GM23248 (cell line): ENCODE measurements at regions not wholly inside any gene's neighbourhood (a gene's known extent, or its start where the extent isn't known, plus 50 kb on each side); places are given as distances from the start of the nearest gene placed in this dataset.
"Not testable (repeated sequence)": the region's sequence is repeated elsewhere in the genome, so short reads cannot be mapped to it uniquely, and the experiment has no call there.

Experiments
- DNase-seq: peaks from one replicate; pipeline ENCODE4 v3.0.0-alpha.2; 2015
- H2AFZ ChIP-seq: fragments of 200-600 bp; sonication (generic); 2 replicates; pipeline ENCODE4 v1.6.1; 2016; ENCODE audit warnings: antibody characterized with exemption
- H3F3A ChIP-seq: fragments of 200-600 bp; sonication (generic); 2 replicates; pipeline ENCODE4 v1.6.1; 2016; ENCODE audit warnings: mild to moderate bottlenecking, antibody characterized with exemption, mixed run types; ENCODE audit not compliant: insufficient read depth
- H3K27ac ChIP-seq: fragments of 200-600 bp; sonication (generic); 2 replicates; pipeline ENCODE4 v1.5.1; 2016; ENCODE audit warnings: mild to moderate bottlenecking
- H3K27me3 ChIP-seq: fragments of 200-600 bp; sonication (generic); replicated peaks from 2 replicates; pipeline ENCODE4 v1.6.1; 2016; ENCODE audit warnings: mild to moderate bottlenecking; ENCODE audit not compliant: insufficient read depth
- H3K36me3 ChIP-seq: fragments of 200-600 bp; sonication (generic); 2 replicates; pipeline ENCODE4 v1.6.1; 2016; ENCODE audit warnings: low read depth, mild to moderate bottlenecking
- H3K4me1 ChIP-seq: fragments of 200-600 bp; sonication (generic); 2 replicates; pipeline ENCODE4 v1.6.1; 2016; ENCODE audit warnings: mild to moderate bottlenecking; ENCODE audit not compliant: insufficient read depth
- H3K4me2 ChIP-seq: fragments of 200-600 bp; sonication (generic); one replicate; pipeline ENCODE4 v1.6.1; 2016; ENCODE audit warnings: mild to moderate bottlenecking; ENCODE audit not compliant: unreplicated experiment
- H3K4me3 ChIP-seq: fragments of 200-600 bp; sonication (generic); 2 replicates; pipeline ENCODE4 v1.5.1; 2016; ENCODE audit warnings: mild to moderate bottlenecking
- H3K79me2 ChIP-seq: fragments of 200-600 bp; sonication (generic); 2 replicates; pipeline ENCODE4 v1.6.1; 2016; ENCODE audit warnings: mild to moderate bottlenecking; ENCODE audit not compliant: insufficient read depth
- H3K9ac ChIP-seq: fragments of 200-600 bp; sonication (generic); 2 replicates; pipeline ENCODE4 v1.6.1; 2016; ENCODE audit warnings: mild to moderate bottlenecking
- H3K9me2 ChIP-seq: fragments of 200-600 bp; sonication (generic); 2 replicates; pipeline ENCODE4 v1.6.1; 2016; ENCODE audit warnings: mixed run types, mild to moderate bottlenecking, moderate library complexity; ENCODE audit not compliant: insufficient read depth
- H3K9me3 ChIP-seq: fragments of 200-600 bp; sonication (generic); one replicate; pipeline ENCODE4 v1.6.1; 2017; ENCODE audit warnings: low read depth
- H4K20me1 ChIP-seq: fragments of 200-600 bp; sonication (generic); 2 replicates; pipeline ENCODE4 v1.6.0; 2016; ENCODE audit not compliant: insufficient read depth
- EZH2 ChIP-seq: fragments of 200-600 bp; sonication (generic); IDR thresholded peaks from 2 replicates; pipeline ENCODE4 v1.6.1; 2018; ENCODE audit warnings: antibody characterized with exemption, mild to moderate bottlenecking; ENCODE audit not compliant: insufficient read depth, poor library complexity, severe bottlenecking
- EZH2phosphoT487 ChIP-seq: fragments of 200-600 bp; sonication (generic); IDR thresholded peaks from 2 replicates; pipeline ENCODE4 v1.6.1; 2018; ENCODE audit warnings: antibody characterized with exemption, moderate library complexity, mild to moderate bottlenecking, low read depth; ENCODE audit not compliant: insufficient read depth
- WGBS, 2 experiments: methylation state at CpG; one replicate each; pipeline ENCODE4 v1.1.6; 2015 to 2017; ENCODE audit warnings: low lambda C conversion rate in 2 of 2, low coverage in 1 of 2; ENCODE audit errors: missing lambda C conversion rate in 2 of 2; 5-methylcytosine and 5-hydroxymethylcytosine counted together
- in situ Hi-C: fragments of 300-500 bp; cut with MboI; formaldehyde crosslinking; loops from 2 replicates; pipeline ENCODE4 v1.15.0; 2020

DNA sequence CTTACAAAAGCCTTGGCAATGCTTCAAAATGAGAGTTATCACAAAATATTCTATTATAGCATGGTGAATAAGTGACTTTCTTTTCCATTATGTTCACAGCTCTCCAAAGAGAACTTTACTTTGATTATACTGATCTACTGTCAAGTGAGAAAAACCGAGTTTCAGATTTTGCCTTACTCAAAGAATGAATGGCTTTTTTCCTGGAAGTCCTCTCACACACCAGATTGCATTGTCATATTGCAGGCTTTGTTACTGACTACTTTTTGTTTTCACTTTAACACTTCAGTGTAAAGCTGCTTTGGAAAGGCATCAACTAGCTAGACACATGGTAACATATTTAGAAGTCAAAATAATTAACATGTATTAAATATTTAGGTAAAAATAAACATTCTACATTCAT, 765.2 kb upstream of the NUDT12 start:
- in situ Hi-C loops = no loop called here
- no peak for DNase-seq
- 0% methylated on average over 1 of the region's 1 CpG for WGBS, 2 experiments

DNA sequence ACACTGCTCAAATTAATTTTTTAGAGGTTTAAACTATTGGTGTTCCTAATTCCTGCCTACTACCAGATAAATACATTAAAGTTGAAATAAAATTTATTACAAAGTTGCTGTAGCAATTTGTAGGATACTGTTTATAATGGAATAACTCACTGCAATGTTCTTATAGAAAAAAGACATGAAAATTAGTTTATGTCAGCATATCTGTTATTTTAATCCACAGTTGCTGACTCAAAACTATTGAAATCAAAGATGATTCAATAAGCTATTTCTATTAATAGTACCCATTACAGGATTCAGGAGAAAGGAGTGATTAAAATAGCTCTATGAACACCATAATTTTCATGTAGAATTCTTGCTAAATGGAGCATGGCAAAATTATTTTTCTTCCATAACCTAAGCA, 764.4 kb upstream of the NUDT12 start:
- Histone ChIP-seq H3K4me3 (no peak overlapping the region), H3K79me2 (no peaks in the 10 kb centered on the region), H2AFZ (no peak overlapping the region), H3K4me2 (no peak overlapping the region), H3K9me2 (no peaks in the 10 kb centered on the region), H3K9ac (no peak overlapping the region), H3K36me3 (no peaks in the 10 kb centered on the region), H3K9me3 (no peaks in the 10 kb centered on the region), H3K4me1 (no peaks in the 10 kb centered on the region), H3K27ac (no peak overlapping the region), H4K20me1 (no peaks in the 10 kb centered on the region), H3K27me3 (no peaks in the 10 kb centered on the region), H3F3A (no peaks in the 10 kb centered on the region)
- no peak for DNase-seq
- no peak for TF ChIP-seq EZH2
- TF ChIP-seq EZH2phosphoT487 = no peak
- in situ Hi-C loops = no loop called here

More for the DNA sequence above, 765.2 kb upstream of the NUDT12 start:
- Histone ChIP-seq H3K4me3 (no peak overlapping the region), H3K36me3 (no peaks in the 10 kb centered on the region), H3K9ac (no peak overlapping the region), H3K27me3 (no peaks in the 10 kb centered on the region), H2AFZ (no peak overlapping the region), H3K27ac (no peak overlapping the region), H3K79me2 (no peaks in the 10 kb centered on the region), H3F3A (no peaks in the 10 kb centered on the region), H3K9me3 (no peaks in the 10 kb centered on the region), H3K4me1 (no peaks in the 10 kb centered on the region), H3K4me2 (no peak overlapping the region), H3K9me2 (no peaks in the 10 kb centered on the region), H4K20me1 (no peaks in the 10 kb centered on the region)
- TF ChIP-seq EZH2 (no peak), EZH2phosphoT487 (no peak)

DNA sequence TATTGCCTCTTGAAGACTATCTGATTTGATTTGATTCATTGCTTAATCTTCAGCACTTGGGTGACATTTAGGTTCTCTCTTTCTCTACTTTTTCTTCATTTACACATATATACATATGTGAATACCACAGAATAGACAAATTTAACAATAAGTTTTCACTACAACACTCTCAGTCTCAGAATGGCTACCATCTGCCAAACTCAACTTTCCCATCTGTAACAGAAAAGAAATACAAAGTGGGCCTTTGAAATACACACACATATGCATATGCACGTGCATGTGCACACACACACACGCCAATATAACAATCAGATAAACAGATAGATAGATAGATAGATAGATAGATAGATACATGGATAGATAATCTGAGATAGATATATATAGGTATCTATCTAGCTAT, 762.8 kb upstream of the NUDT12 start:
- H3K9me2 ChIP-seq = no peaks in the 10 kb centered on the region
- no peaks in the 10 kb centered on the region for H3K4me1 ChIP-seq
- H3K79me2 ChIP-seq = no peaks in the 10 kb centered on the region
- in situ Hi-C loops = no loop called here
- H3K27me3 ChIP-seq = no peaks in the 10 kb centered on the region
- no peaks in the 10 kb centered on the region for H4K20me1 ChIP-seq
- no peak for DNase-seq
- no peak overlapping the region for H3K4me2 ChIP-seq
- no peaks in the 10 kb centered on the region for H3K36me3 ChIP-seq
- no peak overlapping the region for H3K4me3 ChIP-seq
- H3K27ac ChIP-seq = no peak overlapping the region
- TF ChIP-seq EZH2phosphoT487 (no peak), EZH2 (no peak)
- no peaks in the 10 kb centered on the region for H3F3A ChIP-seq
- WGBS, 2 experiments = 19 to 22% methylated on average over 2 of the region's 2 CpGs
- H3K9ac ChIP-seq = no peak overlapping the region
- no peaks in the 10 kb centered on the region for H3K9me3 ChIP-seq
- H2AFZ ChIP-seq = no peak overlapping the region

DNA sequence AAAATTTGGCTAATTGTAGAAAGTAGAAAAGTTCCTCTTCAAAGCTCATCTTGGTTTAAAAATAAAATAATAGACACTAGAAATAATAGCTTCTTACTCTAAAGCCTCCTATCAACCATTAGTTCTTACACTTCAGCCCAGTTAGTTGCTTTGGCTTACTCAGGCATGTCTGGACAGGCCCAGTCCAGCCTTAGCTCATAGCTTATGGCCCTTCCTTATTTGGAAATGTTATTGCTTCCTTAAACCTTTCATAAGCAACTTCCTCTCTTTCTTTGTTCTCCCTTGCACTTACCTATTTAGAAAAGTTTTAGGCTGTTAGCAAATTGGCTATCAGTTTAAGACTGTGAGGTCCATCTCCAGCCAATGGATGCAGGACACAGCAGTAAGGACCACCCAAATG, 754.1 kb upstream of the NUDT12 start:
- H3K36me3 ChIP-seq, H3K27ac ChIP-seq, H3K9me2 ChIP-seq, H3K79me2 ChIP-seq, H3F3A ChIP-seq, H3K27me3 ChIP-seq, H3K4me1 ChIP-seq, H3K9me3 ChIP-seq, DNase-seq, H3K4me3 ChIP-seq, H3K4me2 ChIP-seq, H4K20me1 ChIP-seq, H3K9ac ChIP-seq, H2AFZ ChIP-seq, in situ Hi-C loops: not testable (repeated sequence)

DNA sequence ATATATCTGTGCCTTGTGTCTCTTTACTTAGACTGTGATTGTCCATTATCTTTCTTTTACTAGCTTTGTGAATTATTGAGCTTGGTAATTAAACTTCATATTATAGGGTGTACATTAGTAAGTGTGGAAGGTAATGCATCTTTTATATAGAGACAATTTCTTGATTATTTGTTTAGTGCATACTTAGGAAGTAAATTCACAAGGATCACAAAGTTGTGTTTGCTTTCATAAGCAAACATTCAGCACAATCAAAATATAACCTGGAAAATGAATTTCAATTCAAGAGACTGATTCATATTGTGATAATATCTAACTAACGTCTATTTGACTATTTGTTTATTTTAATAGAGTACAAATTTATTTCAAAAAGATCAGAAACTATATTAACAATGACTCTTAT, 749.9 kb upstream of the NUDT12 start:
- 2 to 5% methylated on average over 1 of the region's 1 CpG for WGBS, 2 experiments
- TF ChIP-seq EZH2 (no peak), EZH2phosphoT487 (no peak)
- in situ Hi-C loops = no loop called here

More for the DNA sequence above, 749.9 kb upstream of the NUDT12 start:
- no peaks in the 10 kb centered on the region for H3K9me3 ChIP-seq
- no peak overlapping the region for H3K9ac ChIP-seq
- H3K4me3 ChIP-seq = no peak overlapping the region
- H3K9me2 ChIP-seq = no peaks in the 10 kb centered on the region
- no peaks in the 10 kb centered on the region for H3K79me2 ChIP-seq
- H3K36me3 ChIP-seq = no peaks in the 10 kb centered on the region
- no peak overlapping the region for H2AFZ ChIP-seq
- no peaks in the 10 kb centered on the region for H3K27me3 ChIP-seq
- H3K4me1 ChIP-seq = no peaks in the 10 kb centered on the region
- DNase-seq = no peak
- H3K27ac ChIP-seq = no peak overlapping the region
- no peak overlapping the region for H3K4me2 ChIP-seq
- no peaks in the 10 kb centered on the region for H4K20me1 ChIP-seq
- H3F3A ChIP-seq = no peaks in the 10 kb centered on the region
